Kidney (tissue), 13 donors: ENCODE measurements at regions not wholly inside any gene's neighbourhood (a gene's known extent, or its start where the extent isn't known, plus 50 kb on each side); places are given as distances from the start of the nearest gene placed in this dataset.

Experiments used
- DNase-seq, 5 donors: peaks; one replicate each; pipeline ENCODE4 v3.0.0-alpha.2; 2013 to 2020
- FAIRE-seq: peaks from 2 replicates; lab custom pipeline; 2012; peaks lifted over from hg19 to GRCh38; lab: Jason Lieb, UNC
- H3K27ac ChIP-seq, 2 donors: one replicate each; pipeline ENCODE4 v1.7.0; 2013; ENCODE audit warnings: low read depth in 2 of 2, low read length in 2 of 2, inconsistent platforms in 1 of 2
- H3K27me3 ChIP-seq: one replicate; pipeline ENCODE4 v1.7.1; 2013; ENCODE audit warnings: low read length, inconsistent platforms; ENCODE audit not compliant: control insufficient read depth, insufficient read depth
- H3K36me3 ChIP-seq, 3 donors: one replicate each; pipeline versions ENCODE4 v1.7.0 to v1.7.1; 2013; ENCODE audit warnings: low read length in 3 of 3, control low read depth in 1 of 3, inconsistent platforms in 1 of 3; ENCODE audit not compliant: insufficient read depth in 3 of 3, control insufficient read depth in 2 of 3
- H3K4me1 ChIP-seq, 3 donors: one replicate each; pipeline versions ENCODE4 v1.7.0 to v1.7.1; 2013; ENCODE audit warnings: low read length in 3 of 3, inconsistent platforms in 1 of 3, low read depth in 1 of 3; ENCODE audit not compliant: control insufficient read depth in 2 of 3, insufficient read depth in 2 of 3
- H3K4me3 ChIP-seq, 3 donors: one replicate each; pipeline versions ENCODE4 v1.7.0 to v1.8.1; 2013; ENCODE audit warnings: low read length in 3 of 3, control low read depth in 1 of 3, inconsistent platforms in 1 of 3
- H3K9ac ChIP-seq, 3 donors: one replicate each; pipeline versions ENCODE4 v1.7.0 to v1.7.1; 2013; ENCODE audit warnings: low read length in 3 of 3, control low read depth in 1 of 3, inconsistent platforms in 1 of 3
- H3K9me3 ChIP-seq, 3 donors: one replicate each; pipeline versions ENCODE4 v1.7.0 to v1.7.1; 2013; ENCODE audit warnings: low read length in 3 of 3, control low read depth in 1 of 3, inconsistent platforms in 1 of 3; ENCODE audit not compliant: control insufficient read depth in 2 of 3, insufficient read depth in 1 of 3
- intact Hi-C: fragments of 100-400 bp; cut with DNase I; formaldehyde crosslinking; loops from one replicate; pipeline ENCODE4 v1.11.1; 2022
- TF ChIP-seq, protein P1 (sequence below): IDR thresholded peaks from 3 replicates; pipeline ENCODE4 v1.5.1; 2012; ENCODE audit warnings: mild to moderate bottlenecking, moderate library complexity, borderline replicate concordance; ENCODE audit not compliant: insufficient read depth; ENCODE audit errors: extremely low read depth
- donor health status: control.
- donor health status: control.
- donor health status: control.
- donor health status: control.
- donor health status: control.
- donor health status: DM: yes; HTN: yes; CAD: no.
- donor health status: Normal renal cell carcinoma (clear cell type).

DNA sequence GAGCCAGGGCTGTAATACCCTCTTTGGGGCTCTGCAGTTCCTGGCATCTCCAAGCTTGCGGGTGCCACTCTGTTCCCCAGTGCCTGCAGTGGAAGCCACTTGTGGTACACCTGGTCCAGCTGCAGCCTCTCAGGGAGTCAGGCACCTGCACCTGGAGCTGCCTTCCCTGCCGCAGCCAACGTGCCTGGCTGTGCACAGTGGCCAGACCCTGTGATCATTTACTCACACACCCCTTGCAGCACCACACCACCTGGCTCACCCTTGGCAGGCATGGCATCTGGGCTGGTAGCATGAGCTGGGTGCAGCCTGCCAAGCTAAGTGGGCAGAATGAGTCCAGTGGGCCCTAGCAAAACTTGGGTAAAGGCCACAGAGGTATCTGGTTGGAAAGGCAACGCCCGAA is 51.1 kb upstream of the NTPCR start:
- DNase-seq (no peak), FAIRE-seq (no peak)
- Histone ChIP-seq H3K9ac (no peak overlapping the region), H3K9me3 (peaks cover 0 to 6% (median 2%) of the 10 kb centered on the region in 3 donors), H3K4me3 (no peak overlapping the region), H3K27me3 (no peaks in the 10 kb centered on the region), H3K27ac (no peak overlapping the region), H3K4me1 (peaks cover 0 to 3% (median 0%) of the 10 kb centered on the region in 3 donors), H3K36me3 (no peaks in the 10 kb centered on the region)
- intact Hi-C loops = no loop called here
- TF ChIP-seq, protein P1, sequence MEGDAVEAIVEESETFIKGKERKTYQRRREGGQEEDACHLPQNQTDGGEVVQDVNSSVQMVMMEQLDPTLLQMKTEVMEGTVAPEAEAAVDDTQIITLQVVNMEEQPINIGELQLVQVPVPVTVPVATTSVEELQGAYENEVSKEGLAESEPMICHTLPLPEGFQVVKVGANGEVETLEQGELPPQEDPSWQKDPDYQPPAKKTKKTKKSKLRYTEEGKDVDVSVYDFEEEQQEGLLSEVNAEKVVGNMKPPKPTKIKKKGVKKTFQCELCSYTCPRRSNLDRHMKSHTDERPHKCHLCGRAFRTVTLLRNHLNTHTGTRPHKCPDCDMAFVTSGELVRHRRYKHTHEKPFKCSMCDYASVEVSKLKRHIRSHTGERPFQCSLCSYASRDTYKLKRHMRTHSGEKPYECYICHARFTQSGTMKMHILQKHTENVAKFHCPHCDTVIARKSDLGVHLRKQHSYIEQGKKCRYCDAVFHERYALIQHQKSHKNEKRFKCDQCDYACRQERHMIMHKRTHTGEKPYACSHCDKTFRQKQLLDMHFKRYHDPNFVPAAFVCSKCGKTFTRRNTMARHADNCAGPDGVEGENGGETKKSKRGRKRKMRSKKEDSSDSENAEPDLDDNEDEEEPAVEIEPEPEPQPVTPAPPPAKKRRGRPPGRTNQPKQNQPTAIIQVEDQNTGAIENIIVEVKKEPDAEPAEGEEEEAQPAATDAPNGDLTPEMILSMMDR = no peak

DNA sequence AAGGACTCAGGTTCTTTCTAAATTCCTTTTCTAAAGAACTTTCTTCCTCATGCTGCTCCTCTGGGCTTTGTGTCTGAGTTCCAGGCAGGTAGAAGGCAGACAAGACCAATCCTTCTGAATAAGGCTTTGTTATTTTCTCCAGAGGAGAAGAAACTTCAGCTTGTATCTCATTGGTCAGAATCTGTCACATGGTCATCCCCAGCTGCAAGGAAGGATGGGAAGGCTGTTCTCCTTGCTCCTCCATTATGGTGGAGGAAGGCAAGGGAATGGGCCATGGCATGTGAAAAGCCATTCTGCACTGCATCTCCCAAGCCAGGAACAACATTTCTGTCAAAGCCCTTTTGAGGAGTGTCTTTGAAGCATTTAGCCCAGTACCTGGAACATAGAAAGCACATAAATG is 50.6 kb upstream of the NTPCR start:
- no peak for FAIRE-seq
- Histone ChIP-seq H3K9ac (no peak overlapping the region), H3K4me3 (no peak overlapping the region), H3K27me3 (no peaks in the 10 kb centered on the region), H3K36me3 (no peaks in the 10 kb centered on the region), H3K4me1 (peaks cover 0 to 3% (median 0%) of the 10 kb centered on the region in 3 donors), H3K27ac (no peak overlapping the region), H3K9me3 (peaks cover 0 to under 1% (median under 1%) of the 10 kb centered on the region in 3 donors)
- TF ChIP-seq, protein P1 = no peak
- DNase-seq = no peak
- intact Hi-C loops = no loop called here
